ENCODE measurements at regions not wholly inside any gene's neighbourhood (a gene's known extent, or its start where the extent isn't known, plus 50 kb on each side); places are given as distances from the start of the nearest gene placed in this dataset.

DNA sequence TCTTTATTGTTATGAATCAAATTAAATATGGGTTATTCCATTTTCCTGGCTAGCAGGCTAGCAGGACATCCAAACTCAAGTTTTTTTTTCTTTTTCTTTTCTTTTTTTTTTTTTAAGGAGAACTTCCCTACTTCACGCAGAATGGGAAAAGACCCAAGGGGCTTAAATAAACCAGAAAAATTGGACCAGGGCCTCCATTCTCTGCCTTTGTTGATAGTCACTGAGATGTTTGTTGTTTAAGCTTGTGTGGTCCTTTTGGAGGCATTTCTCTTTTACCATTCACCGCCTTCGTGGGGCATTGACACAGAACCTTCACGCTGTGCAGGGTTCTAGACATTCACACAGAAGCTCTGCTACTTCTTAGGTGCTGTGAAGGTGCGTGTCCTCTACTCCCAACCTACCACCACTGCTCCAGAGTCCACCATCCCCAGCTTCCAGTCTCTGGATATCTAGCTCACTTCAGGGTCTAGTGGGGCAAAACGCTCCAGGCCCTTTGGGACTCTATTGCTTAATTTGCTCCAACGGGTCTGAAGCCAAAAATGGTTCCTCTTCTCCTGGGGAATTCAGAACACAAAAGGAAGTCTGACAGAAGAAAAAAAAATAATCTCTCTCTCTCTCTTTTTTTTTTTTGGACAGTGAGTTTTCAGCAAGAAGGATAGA, 301.3 kb downstream of the AEBP2 start:
- H3K4me3 ChIP-seq (replicated peaks; ENCODE audit: low read depth, low read length): no peak overlapping the region
- TF ChIP-seq, protein P1, sequence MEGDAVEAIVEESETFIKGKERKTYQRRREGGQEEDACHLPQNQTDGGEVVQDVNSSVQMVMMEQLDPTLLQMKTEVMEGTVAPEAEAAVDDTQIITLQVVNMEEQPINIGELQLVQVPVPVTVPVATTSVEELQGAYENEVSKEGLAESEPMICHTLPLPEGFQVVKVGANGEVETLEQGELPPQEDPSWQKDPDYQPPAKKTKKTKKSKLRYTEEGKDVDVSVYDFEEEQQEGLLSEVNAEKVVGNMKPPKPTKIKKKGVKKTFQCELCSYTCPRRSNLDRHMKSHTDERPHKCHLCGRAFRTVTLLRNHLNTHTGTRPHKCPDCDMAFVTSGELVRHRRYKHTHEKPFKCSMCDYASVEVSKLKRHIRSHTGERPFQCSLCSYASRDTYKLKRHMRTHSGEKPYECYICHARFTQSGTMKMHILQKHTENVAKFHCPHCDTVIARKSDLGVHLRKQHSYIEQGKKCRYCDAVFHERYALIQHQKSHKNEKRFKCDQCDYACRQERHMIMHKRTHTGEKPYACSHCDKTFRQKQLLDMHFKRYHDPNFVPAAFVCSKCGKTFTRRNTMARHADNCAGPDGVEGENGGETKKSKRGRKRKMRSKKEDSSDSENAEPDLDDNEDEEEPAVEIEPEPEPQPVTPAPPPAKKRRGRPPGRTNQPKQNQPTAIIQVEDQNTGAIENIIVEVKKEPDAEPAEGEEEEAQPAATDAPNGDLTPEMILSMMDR (IDR thresholded peaks at IDR 0.05; ENCODE audit: low read depth, low read length, missing control alignments): no peak
- no peak for DNase-seq (ENCODE audit: extremely low read depth, low read depth)

DNA sequence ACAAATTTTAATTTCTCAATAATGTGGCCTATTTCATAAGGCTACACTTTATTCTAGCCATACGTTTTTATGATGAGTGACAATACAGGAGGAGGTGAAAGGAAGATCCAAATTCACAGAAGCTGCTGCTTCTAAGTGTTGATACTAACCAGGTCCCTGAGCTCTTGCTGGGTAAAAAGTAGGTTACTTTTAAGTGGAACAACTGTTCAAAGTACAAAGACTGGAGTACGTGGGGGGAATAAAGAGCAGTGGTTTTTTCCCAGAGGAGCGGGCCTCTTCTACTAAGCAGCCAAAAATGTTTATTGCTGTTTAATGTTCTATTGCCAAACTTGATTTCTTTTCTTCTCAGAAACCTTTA, 301.8 kb downstream of the AEBP2 start:
- no peak for DNase-seq (ENCODE audit: extremely low read depth, low read depth)
- no peak overlapping the region for H3K4me3 ChIP-seq (replicated peaks; ENCODE audit: low read depth, low read length)
- TF ChIP-seq, protein P1 (IDR thresholded peaks at IDR 0.05; ENCODE audit: low read depth, low read length, missing control alignments): no peak

DNA sequence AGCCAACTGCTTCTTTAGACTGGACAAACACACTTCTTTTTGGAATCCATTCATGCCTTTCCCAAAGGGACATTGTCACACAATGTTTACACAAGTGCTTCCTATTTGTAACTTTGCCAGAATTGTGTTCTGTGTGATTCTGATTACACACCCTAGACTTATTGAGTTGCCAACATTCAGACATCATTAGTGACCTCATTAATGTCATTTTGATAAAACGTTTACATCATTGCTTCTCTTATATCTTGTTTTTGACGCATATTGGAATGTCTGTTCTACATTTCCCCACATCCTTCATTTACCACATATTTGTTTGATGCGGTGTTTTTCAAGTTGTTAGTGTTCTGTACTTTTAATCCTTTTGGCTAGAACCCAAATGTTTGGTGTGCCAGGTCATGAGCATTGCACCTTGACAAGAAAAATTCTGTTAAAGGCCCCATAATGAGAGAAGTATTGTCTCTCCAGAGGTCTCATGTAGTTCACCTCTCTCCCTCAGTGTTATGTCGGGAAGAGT, 305.5 kb downstream of the AEBP2 start:
- no peak overlapping the region for H3K4me3 ChIP-seq (replicated peaks; ENCODE audit: low read depth, low read length)
- TF ChIP-seq, protein P1 (IDR thresholded peaks at IDR 0.05; ENCODE audit: low read depth, low read length, missing control alignments): no peak
- no peak for DNase-seq (ENCODE audit: extremely low read depth, low read depth)

GRCh38 chr12:19746471-19746870, 307.2 kb downstream of the AEBP2 start:
- no peak overlapping the region for H3K4me3 ChIP-seq (replicated peaks; ENCODE audit: low read depth, low read length)
- TF ChIP-seq, protein P1 (IDR thresholded peaks at IDR 0.05; ENCODE audit: low read depth, low read length, missing control alignments): no peak
- DNase-seq (ENCODE audit: extremely low read depth, low read depth): no peak

GRCh38 chr12:19749906-19750574, 310.7 kb downstream of the AEBP2 start:
- no peak overlapping the region for H3K4me3 ChIP-seq (replicated peaks; ENCODE audit: low read depth, low read length)
- DNase-seq (ENCODE audit: extremely low read depth, low read depth): no peak
- TF ChIP-seq, protein P1 (IDR thresholded peaks at IDR 0.05; ENCODE audit: low read depth, low read length, missing control alignments): no peak

- no peak overlapping the region for H3K4me3 ChIP-seq (replicated peaks; ENCODE audit: low read depth, low read length)
- no peak for DNase-seq (ENCODE audit: extremely low read depth, low read depth)
- TF ChIP-seq, protein P1 (IDR thresholded peaks at IDR 0.05; ENCODE audit: low read depth, low read length, missing control alignments): no peak
Measured at GRCh38 chr12:19751078-19751477, 311.8 kb downstream of the AEBP2 start.

All from HFF-Myc (cell line).